Vagina (tissue), 2 donors: ENCODE measurements at regions not wholly inside any gene's neighbourhood (a gene's known extent, or its start where the extent isn't known, plus 50 kb on each side); places are given as distances from the start of the nearest gene placed in this dataset.

ENCODE experiments used
- CTCF ChIP-seq, 3 experiments: fragments of 450-650 bp in 2 of 3; fragments of 200-600 bp in 1 of 3; sonication (generic) in 1 of 3; IDR thresholded peaks; one replicate each; pipeline ENCODE4 v1.5.1; 2017 to 2019; ENCODE audit warnings: antibody characterized with exemption in 3 of 3, mild to moderate bottlenecking in 2 of 3, moderate library complexity in 2 of 3
- POLR2A ChIP-seq, 2 donors: fragments of 450-650 bp; IDR thresholded peaks; one replicate each; pipeline ENCODE4 v1.6.1; 2017; ENCODE audit warnings: antibody characterized with exemption in 2 of 2, mild to moderate bottlenecking in 2 of 2, moderate library complexity in 2 of 2

- TF ChIP-seq POLR2A (IDR thresholded peaks at IDR 0.05) = no peak
- TF ChIP-seq CTCF (IDR thresholded peaks at IDR 0.05) = no peak
Measured at GRCh38 chr1:36673202-36673601, 190.5 kb upstream of the CSF3R start.
